ENCODE measurements at regions not wholly inside any gene's neighbourhood (a gene's known extent, or its start where the extent isn't known, plus 50 kb on each side); places are given as distances from the start of the nearest gene placed in this dataset.

DNA sequence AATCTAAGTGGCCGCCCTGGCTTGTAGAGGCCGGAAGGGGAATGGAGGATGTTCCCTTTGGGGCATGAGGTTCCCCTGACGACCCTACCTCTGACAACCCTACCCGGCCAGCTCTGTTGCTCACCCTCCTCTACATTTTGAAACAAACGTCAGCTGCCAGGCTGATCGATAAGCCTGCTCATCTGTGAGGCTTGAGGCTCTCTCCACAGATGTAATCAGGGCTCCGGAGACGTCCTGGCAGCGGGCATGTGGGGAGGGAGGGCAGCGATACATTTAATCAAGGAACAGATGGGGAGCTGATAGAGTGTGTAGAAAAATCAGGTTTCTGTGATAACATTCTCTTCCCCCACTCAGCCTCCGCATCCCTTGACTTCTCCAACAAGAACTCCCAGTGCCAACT, 212.3 kb upstream of the SDK2 start:
- TF ChIP-seq EZH2 (IDR thresholded peaks at IDR 0.05; ENCODE audit: low read depth, low read length, severe bottlenecking) (no peak), RNF2 (IDR thresholded peaks at IDR 0.05; ENCODE audit: borderline replicate concordance, low read depth, low read length, missing control alignments, poor library complexity, severe bottlenecking) (no peak), FOSL1 (IDR thresholded peaks at IDR 0.05; ENCODE audit: insufficient read depth, low read depth, low read length) (no peak), TBP (IDR thresholded peaks at IDR 0.05; ENCODE audit: low read depth, low read length) (no peak)
- Histone ChIP-seq H3K4me1 (replicated peaks in 1 of 4; ENCODE audit: control insufficient read depth in 3 of 4, insufficient read depth in 4 of 4, low read length in 3 of 4) (peaks cover 0 to 4% (median 2%) of the 10 kb centered on the region in 4 experiments; a peak in 3 of 7 replicates), H2BK15ac (ENCODE audit: low read length) (no peak overlapping the region), H3K36me3 (ENCODE audit: control insufficient read depth in 2 of 4, insufficient read depth in 4 of 4, low read length in 3 of 4) (no peaks in the 10 kb centered on the region), H4K20me1 (replicated peaks in 1 of 2; ENCODE audit: control insufficient read depth in 1 of 2, insufficient read depth in 2 of 2, low read length in 2 of 2) (no peaks in the 10 kb centered on the region), H2BK20ac (ENCODE audit: low read length) (no peak overlapping the region), H2BK5ac (ENCODE audit: low read depth, low read length) (no peak overlapping the region), H3K79me2 (ENCODE audit: control insufficient read depth in 1 of 2, insufficient read depth in 2 of 2, low read length in 2 of 2) (no peaks in the 10 kb centered on the region), H2AK5ac (ENCODE audit: low read depth, low read length) (no peak overlapping the region), H3K9me3 (ENCODE audit: insufficient read depth in 2 of 2, low read depth in 1 of 2, low read length in 1 of 2) (no peaks in the 10 kb centered on the region), H4K91ac (replicated peaks; ENCODE audit: insufficient read length, low read length) (no peak overlapping the region), H3K4me3 (ENCODE audit: extremely low read depth in 1 of 4, insufficient read depth in 2 of 4, low read depth in 3 of 4, low read length in 4 of 4) (no peak overlapping the region), H3K4me2 (ENCODE audit: insufficient read depth in 1 of 2, low read depth in 2 of 2, low read length in 2 of 2) (no peak overlapping the region), H3K18ac (ENCODE audit: extremely low read depth, low read length) (no peak overlapping the region), H3K4ac (replicated peaks; ENCODE audit: insufficient read length, low read depth, low read length) (no peak overlapping the region), H3K23me2 (ENCODE audit: low read depth, low read length) (no peaks in the 10 kb centered on the region), H3K27me3 (replicated peaks in 1 of 4; ENCODE audit: control insufficient read depth in 3 of 4, extremely low read depth in 1 of 4, insufficient read depth in 3 of 4, low read length in 3 of 4) (no peaks in the 10 kb centered on the region; a peak in 1 of 7 replicates), H2BK120ac (replicated peaks; ENCODE audit: low read depth, low read length) (no peak overlapping the region), H3K27ac (ENCODE audit: low read depth, low read length) (no peak overlapping the region), H4K8ac (ENCODE audit: extremely low read depth, insufficient read depth, low read length) (no peak overlapping the region), H4K5ac (ENCODE audit: insufficient read length, low read depth, low read length) (no peak overlapping the region), H3K23ac (ENCODE audit: insufficient read length) (no peak overlapping the region), H3K14ac (ENCODE audit: insufficient read length) (no peak overlapping the region), H3K9ac (replicated peaks in 1 of 4; ENCODE audit: extremely low read depth in 1 of 4, low read depth in 3 of 4, low read length in 3 of 4) (no peak overlapping the region), H3K56ac (replicated peaks; ENCODE audit: insufficient read length, low read depth, low read length) (no peak overlapping the region), H3K79me1 (ENCODE audit: low read depth, low read length) (no peaks in the 10 kb centered on the region), H2BK12ac (ENCODE audit: low read depth, low read length) (no peak overlapping the region), H2AFZ (ENCODE audit: low read length) (no peak overlapping the region)
- CTCF ChIA-PET (ENCODE audit: partially characterized antibody), result interaction anchor here (1.1 kb wide), 1 partner anchor 142 kb away, joined by 4 read pairs; no protein-coding TSS in a partner anchor
- DNase-seq (ENCODE audit: low read depth in 1 of 2, low spot score in 2 of 2), result no peak
- FAIRE-seq, result no peak
- POLR2A ChIA-PET (ENCODE audit: partially characterized antibody), result no interaction called here
- 88% methylated on average over 11 of the region's 11 CpGs; no CpG with 5 or more reads in 1 of the 2 experiments for WGBS, 2 experiments (ENCODE audit: extremely low coverage in 1 of 2, insufficient coverage in 1 of 2, insufficient read length in 1 of 2, insufficient replicate concordance in 2 of 2, low coverage in 1 of 2, low lambda C conversion rate in 2 of 2, missing lambda C conversion rate in 1 of 2)
